Kasumi-1 (cell line): ENCODE measurements at regions not wholly inside any gene's neighbourhood (a gene's known extent, or its start where the extent isn't known, plus 50 kb on each side); places are given as distances from the start of the nearest gene placed in this dataset.

Experiments used
- DNase-seq, 2 experiments: peaks; one replicate each; lab custom pipeline; 2025; lab: John Stamatoyannopoulos, UW

GRCh38 chr16:65445313-65446260, 323.7 kb upstream of the CDH11 start:
- DNase-seq, result no peak

GRCh38 chr16:65441501-65441900, 319.6 kb upstream of the CDH11 start:
- DNase-seq, result no peak

- DNase-seq, result no peak
These were observed 307.8 kb upstream of the CDH11 start for GRCh38 chr16:65429504-65430181.

GRCh38 chr16:65426484-65426883, 304.6 kb upstream of the CDH11 start:
- no peak for DNase-seq

- DNase-seq, result no peak
These were observed 301.1 kb upstream of the CDH11 start for GRCh38 chr16:65422934-65423333.

- no peak for DNase-seq
These were observed 299.7 kb upstream of the CDH11 start for GRCh38 chr16:65421596-65421995.

GRCh38 chr16:65418435-65418834, 296.6 kb upstream of the CDH11 start:
- no peak for DNase-seq

GRCh38 chr16:65415460-65415859, 293.6 kb upstream of the CDH11 start:
- no peak for DNase-seq

- DNase-seq, result no peak
These were observed 292.6 kb upstream of the CDH11 start for GRCh38 chr16:65414284-65414984.

- no peak for DNase-seq
These were observed 292.0 kb upstream of the CDH11 start for GRCh38 chr16:65413861-65414260.

- no peak for DNase-seq
These were observed 288.9 kb upstream of the CDH11 start for GRCh38 chr16:65410801-65411200.

GRCh38 chr16:65409510-65409909, 287.6 kb upstream of the CDH11 start:
- no peak for DNase-seq

- DNase-seq, result no peak
These were observed 285.1 kb upstream of the CDH11 start for GRCh38 chr16:65406933-65407332.

- no peak for DNase-seq
These were observed 284.3 kb upstream of the CDH11 start for GRCh38 chr16:65406116-65406515.

- DNase-seq, result no peak
These were observed 272.4 kb upstream of the CDH11 start for GRCh38 chr16:65394281-65394680.

- DNase-seq, result no peak
These were observed 271.1 kb upstream of the CDH11 start for GRCh38 chr16:65392806-65393565.

- DNase-seq, result no peak
These were observed 266.7 kb upstream of the CDH11 start for GRCh38 chr16:65388592-65388991.

- DNase-seq, result no peak
These were observed 264.8 kb upstream of the CDH11 start for GRCh38 chr16:65386672-65387071.

GRCh38 chr16:65384441-65384840, 262.6 kb upstream of the CDH11 start:
- DNase-seq, result no peak

GRCh38 chr16:65377195-65377594, 255.3 kb upstream of the CDH11 start:
- DNase-seq, result no peak

- DNase-seq, result no peak
These were observed 254.7 kb upstream of the CDH11 start for GRCh38 chr16:65376601-65377000.

- DNase-seq, result no peak
These were observed 253.8 kb upstream of the CDH11 start for GRCh38 chr16:65375651-65376050.
